ENCODE measurements at regions not wholly inside any gene's neighbourhood (a gene's known extent, or its start where the extent isn't known, plus 50 kb on each side); places are given as distances from the start of the nearest gene placed in this dataset.

GRCh38 chr2:20126040-20126439, 74.6 kb upstream of the LAPTM4A start:
- H3K27ac ChIP-seq (ENCODE audit: low read depth in 2 of 2, low read length in 2 of 2), result peak overlapping the region; percentile 68 to 78
- H3K27me3 ChIP-seq (ENCODE audit: control insufficient read depth, insufficient read depth, low read length), result no peaks in the 10 kb centered on the region
- FAIRE-seq, result no peak
- peak overlapping the region in 1 of 3 donors; percentile 3 for H3K9ac ChIP-seq (ENCODE audit: low read length in 3 of 3)
- no peak overlapping the region for H3K4me3 ChIP-seq (ENCODE audit: low read length in 3 of 3)
- no peak for DNase-seq
- no peaks in the 10 kb centered on the region for H3K9me3 ChIP-seq (ENCODE audit: control insufficient read depth in 2 of 3, insufficient read depth in 1 of 3, low read length in 3 of 3)
- no peaks in the 10 kb centered on the region for H3K36me3 ChIP-seq (ENCODE audit: control insufficient read depth in 2 of 3, insufficient read depth in 3 of 3, low read length in 3 of 3)
- peaks cover 0 to 44% (median 19%) of the 10 kb centered on the region in 3 donors for H3K4me1 ChIP-seq (ENCODE audit: control insufficient read depth in 2 of 3, insufficient read depth in 2 of 3, low read depth in 1 of 3, low read length in 3 of 3)
- intact Hi-C loops (cut with DNase I), result no loop called here
- no peak for TF ChIP-seq CTCF (IDR thresholded peaks at IDR 0.05; ENCODE audit: borderline replicate concordance, extremely low read depth, insufficient read depth)

GRCh38 chr2:20125616-20126015, 74.2 kb upstream of the LAPTM4A start:
- intact Hi-C loops (cut with DNase I), result no loop called here
- H3K27me3 ChIP-seq (ENCODE audit: control insufficient read depth, insufficient read depth, low read length), result no peaks in the 10 kb centered on the region
- H3K27ac ChIP-seq (ENCODE audit: low read depth in 2 of 2, low read length in 2 of 2), result peak overlapping the region; percentile 68 to 78
- H3K36me3 ChIP-seq (ENCODE audit: control insufficient read depth in 2 of 3, insufficient read depth in 3 of 3, low read length in 3 of 3), result no peaks in the 10 kb centered on the region
- no peaks in the 10 kb centered on the region for H3K9me3 ChIP-seq (ENCODE audit: control insufficient read depth in 2 of 3, insufficient read depth in 1 of 3, low read length in 3 of 3)
- H3K9ac ChIP-seq (ENCODE audit: low read length in 3 of 3), result no peak overlapping the region
- H3K4me1 ChIP-seq (ENCODE audit: control insufficient read depth in 2 of 3, insufficient read depth in 2 of 3, low read depth in 1 of 3, low read length in 3 of 3), result peaks cover 0 to 40% (median 19%) of the 10 kb centered on the region in 3 donors
- no peak for TF ChIP-seq CTCF (IDR thresholded peaks at IDR 0.05; ENCODE audit: borderline replicate concordance, extremely low read depth, insufficient read depth)
- FAIRE-seq (no peak), DNase-seq (no peak)
- no peak overlapping the region for H3K4me3 ChIP-seq (ENCODE audit: low read length in 3 of 3)

GRCh38 chr2:20125164-20125563, 73.7 kb upstream of the LAPTM4A start:
- Histone ChIP-seq H3K36me3 (ENCODE audit: control insufficient read depth in 2 of 3, insufficient read depth in 3 of 3, low read length in 3 of 3) (no peaks in the 10 kb centered on the region), H3K27ac (ENCODE audit: low read depth in 2 of 2, low read length in 2 of 2) (peak overlapping the region in 1 of 2 donors; percentile 68), H3K27me3 (ENCODE audit: control insufficient read depth, insufficient read depth, low read length) (no peaks in the 10 kb centered on the region), H3K4me3 (ENCODE audit: low read length in 3 of 3) (no peak overlapping the region), H3K4me1 (ENCODE audit: control insufficient read depth in 2 of 3, insufficient read depth in 2 of 3, low read depth in 1 of 3, low read length in 3 of 3) (peaks cover 0 to 36% (median 19%) of the 10 kb centered on the region in 3 donors), H3K9me3 (ENCODE audit: control insufficient read depth in 2 of 3, insufficient read depth in 1 of 3, low read length in 3 of 3) (no peaks in the 10 kb centered on the region), H3K9ac (ENCODE audit: low read length in 3 of 3) (no peak overlapping the region)
- no peak for TF ChIP-seq CTCF (IDR thresholded peaks at IDR 0.05; ENCODE audit: borderline replicate concordance, extremely low read depth, insufficient read depth)
- DNase-seq, result no peak
- no peak for FAIRE-seq
- intact Hi-C loops (cut with DNase I), result no loop called here

All from kidney (tissue), 13 donors.